ENCODE measurements at regions not wholly inside any gene's neighbourhood (a gene's known extent, or its start where the extent isn't known, plus 50 kb on each side); places are given as distances from the start of the nearest gene placed in this dataset.

GRCh38 chr20:24378661-24379483 is 90.6 kb upstream of the SYNDIG1 start:
- intact Hi-C loops (cut with micrococcal nuclease; ENCODE audit: unreplicated experiment) = no loop called here
- no peaks in the 10 kb centered on the region for H3K4me1 ChIP-seq (ENCODE audit: insufficient read depth, low read length, poor library complexity, severe bottlenecking)
- no peak for DNase-seq (ENCODE audit: low spot score)
- no peak overlapping the region for H3K4me3 ChIP-seq (ENCODE audit: low read depth, low read length, poor library complexity, severe bottlenecking)
- CTCF ChIA-PET = no interaction called here
- H3K9me3 ChIP-seq (ENCODE audit: low read depth, low read length, poor library complexity, severe bottlenecking) = no peaks in the 10 kb centered on the region
- BruUV-seq (replicated peaks) = no TSS peak
- no peak for TF ChIP-seq CTCF (conservative IDR thresholded peaks at IDR 0.05; ENCODE audit: low read depth, low read length)
- TF ChIP-seq EZH2 (IDR thresholded peaks at IDR 0.05; ENCODE audit: borderline replicate concordance, low read depth, low read length, poor library complexity, severe bottlenecking) = no peak
- POLR2A ChIA-PET (ENCODE audit: low non-redundant PET) = no interaction called here
- no peaks in the 10 kb centered on the region for H3K36me3 ChIP-seq (ENCODE audit: insufficient read depth, low read length, poor library complexity, severe bottlenecking)
- H3K27ac ChIP-seq (ENCODE audit: low read depth, low read length, poor library complexity, severe bottlenecking) = no peak overlapping the region
- no peaks in the 10 kb centered on the region for H3K27me3 ChIP-seq (replicated peaks; ENCODE audit: insufficient read depth, low read depth, low read length, poor library complexity)

GRCh38 chr20:24376311-24377099 is 92.9 kb upstream of the SYNDIG1 start:
- no peaks in the 10 kb centered on the region for H3K4me1 ChIP-seq (ENCODE audit: insufficient read depth, low read length, poor library complexity, severe bottlenecking)
- no peak overlapping the region for H3K27ac ChIP-seq (ENCODE audit: low read depth, low read length, poor library complexity, severe bottlenecking)
- no peaks in the 10 kb centered on the region for H3K9me3 ChIP-seq (ENCODE audit: low read depth, low read length, poor library complexity, severe bottlenecking)
- DNase-seq (ENCODE audit: low spot score) = no peak
- CTCF ChIA-PET = no interaction called here
- intact Hi-C loops (cut with micrococcal nuclease; ENCODE audit: unreplicated experiment) = no loop called here
- H3K4me3 ChIP-seq (ENCODE audit: low read depth, low read length, poor library complexity, severe bottlenecking) = no peak overlapping the region
- no peak for TF ChIP-seq CTCF (conservative IDR thresholded peaks at IDR 0.05; ENCODE audit: low read depth, low read length)
- POLR2A ChIA-PET (ENCODE audit: low non-redundant PET) = no interaction called here
- no TSS peak for BruUV-seq (replicated peaks)
- no peaks in the 10 kb centered on the region for H3K36me3 ChIP-seq (ENCODE audit: insufficient read depth, low read length, poor library complexity, severe bottlenecking)
- no peaks in the 10 kb centered on the region for H3K27me3 ChIP-seq (replicated peaks; ENCODE audit: insufficient read depth, low read depth, low read length, poor library complexity)

GRCh38 chr20:24373372-24373771 is 96.1 kb upstream of the SYNDIG1 start:
- H3K4me1 ChIP-seq (ENCODE audit: insufficient read depth, low read length, poor library complexity, severe bottlenecking) = no peaks in the 10 kb centered on the region
- H3K27me3 ChIP-seq (replicated peaks; ENCODE audit: insufficient read depth, low read depth, low read length, poor library complexity) = no peaks in the 10 kb centered on the region
- DNase-seq (ENCODE audit: low spot score) = no peak
- no peaks in the 10 kb centered on the region for H3K9me3 ChIP-seq (ENCODE audit: low read depth, low read length, poor library complexity, severe bottlenecking)
- no peak overlapping the region for H3K4me3 ChIP-seq (ENCODE audit: low read depth, low read length, poor library complexity, severe bottlenecking)
- H3K36me3 ChIP-seq (ENCODE audit: insufficient read depth, low read length, poor library complexity, severe bottlenecking) = no peaks in the 10 kb centered on the region
- intact Hi-C loops (cut with micrococcal nuclease; ENCODE audit: unreplicated experiment) = no loop called here
- no TSS peak for BruUV-seq (replicated peaks)
- ChIA-PET POLR2A (ENCODE audit: low non-redundant PET) (no interaction called here), CTCF (no interaction called here)
- TF ChIP-seq CTCF (conservative IDR thresholded peaks at IDR 0.05; ENCODE audit: low read depth, low read length) (no peak), EZH2 (IDR thresholded peaks at IDR 0.05; ENCODE audit: borderline replicate concordance, low read depth, low read length, poor library complexity, severe bottlenecking) (no peak)
- no peak overlapping the region for H3K27ac ChIP-seq (ENCODE audit: low read depth, low read length, poor library complexity, severe bottlenecking)

Data from A673 (cell line).